IMR-90 (cell line): ENCODE measurements at regions not wholly inside any gene's neighbourhood (a gene's known extent, or its start where the extent isn't known, plus 50 kb on each side); places are given as distances from the start of the nearest gene placed in this dataset.

Source experiments
- ATAC-seq: fragments of 200-7000 bp; cut with Tn5 transposase; 2 replicates; pipeline ENCODE4 v1.9.1; 2020; ENCODE audit warnings: low read depth, mild to moderate bottlenecking, moderate library complexity
- BruUV-seq: library from RNA; stranded (reverse); fragments of 400-500 nt; replicated peaks from 2 replicates; lab custom pipeline; 2021; lab: Mats Ljungman, UMichigan
- CTCF ChIA-PET: fragments of 300-600 bp; formaldehyde crosslinking; extraction: SDS; loops from one replicate; lab custom pipeline; 2021; ENCODE audit warnings: antibody characterized with exemption; lab: Yijun Ruan, JAX
- POLR2A ChIA-PET: fragments of 300-600 bp; sonication (Branson Sonifier 250); formaldehyde crosslinking; loops from one replicate; lab custom pipeline; 2022; ENCODE audit warnings: antibody characterized with exemption; ENCODE audit not compliant: unreplicated experiment; lab: Charles Lee
- DNase-seq: peaks from one replicate; pipeline ENCODE4 v3.0.0; 2013
- H2AFZ ChIP-seq: replicated peaks from 2 replicates; pipeline ENCODE3; 2013; ENCODE audit warnings: low read length, mild to moderate bottlenecking; ENCODE audit not compliant: poor library complexity
- H2AK5ac ChIP-seq: 2 replicates; pipeline ENCODE4 v1.6.1; 2013; ENCODE audit warnings: low read depth, low read length, inconsistent platforms
- H2AK9ac ChIP-seq: replicated peaks from 2 replicates; pipeline ENCODE3; 2013; ENCODE audit warnings: mild to moderate bottlenecking, low read depth, low read length, moderate library complexity; ENCODE audit not compliant: poor library complexity
- H2BK120ac ChIP-seq: 2 replicates; pipeline ENCODE4 v1.6.1; 2013; ENCODE audit warnings: low read depth, low read length, inconsistent platforms
- H2BK15ac ChIP-seq: 3 replicates; pipeline ENCODE4 v1.6.1; 2013; ENCODE audit warnings: low read depth, low read length, inconsistent platforms
- H2BK20ac ChIP-seq: 2 replicates; pipeline ENCODE4 v1.6.1; 2013; ENCODE audit warnings: low read depth, mild to moderate bottlenecking, inconsistent platforms, low read length, moderate library complexity
- H2BK5ac ChIP-seq: 2 replicates; pipeline ENCODE4 v1.6.1; 2013; ENCODE audit warnings: mild to moderate bottlenecking, low read depth, low read length, inconsistent platforms; ENCODE audit not compliant: poor library complexity, severe bottlenecking
- H3K14ac ChIP-seq: replicated peaks from 2 replicates; pipeline ENCODE4 v1.6.1; 2013; ENCODE audit warnings: low read depth, low read length, inconsistent platforms
- H3K18ac ChIP-seq: 2 replicates; pipeline ENCODE4 v1.6.1; 2013; ENCODE audit warnings: low read depth, low read length, control low read depth
- H3K23ac ChIP-seq: 2 replicates; pipeline ENCODE4 v1.6.1; 2013; ENCODE audit warnings: low read depth, low read length, inconsistent platforms
- H3K27ac ChIP-seq: 2 replicates; pipeline ENCODE4 v1.5.1; 2013; ENCODE audit warnings: mild to moderate bottlenecking, control low read depth, low read length; ENCODE audit not compliant: insufficient read depth
- H3K27me3 ChIP-seq: 2 replicates; pipeline ENCODE4 v1.6.1; 2013; ENCODE audit warnings: low read length; ENCODE audit not compliant: control insufficient read depth, insufficient read depth
- H3K36me3 ChIP-seq: 2 replicates; pipeline ENCODE4 v1.6.1; 2013; ENCODE audit warnings: low read length, mixed read lengths; ENCODE audit not compliant: control insufficient read depth, insufficient read depth
- H3K4ac ChIP-seq: 2 replicates; pipeline ENCODE4 v1.6.1; 2013; ENCODE audit warnings: low read depth, low read length, inconsistent platforms
- H3K4me1 ChIP-seq: 2 replicates; pipeline ENCODE4 v1.6.1; 2013; ENCODE audit warnings: low read length, mixed read lengths; ENCODE audit not compliant: control insufficient read depth, insufficient read depth
- H3K4me2 ChIP-seq: 2 replicates; pipeline ENCODE4 v1.6.1; 2013; ENCODE audit warnings: low read depth, mild to moderate bottlenecking, control low read depth, low read length, moderate library complexity
- H3K4me3 ChIP-seq: 2 replicates; pipeline ENCODE4 v1.5.1; 2013; ENCODE audit warnings: low read depth, mild to moderate bottlenecking, control low read depth, low read length, moderate library complexity; ENCODE audit not compliant: insufficient read depth
- H3K56ac ChIP-seq: 2 replicates; pipeline ENCODE4 v1.6.1; 2013; ENCODE audit warnings: low read length, inconsistent platforms; ENCODE audit not compliant: insufficient read depth; ENCODE audit errors: extremely low read depth
- H3K79me1 ChIP-seq, 2 experiments: 2 replicates each; pipeline ENCODE4 v1.6.1; 2013; ENCODE audit warnings: low read length in 2 of 2, inconsistent platforms in 1 of 2, low read depth in 1 of 2
- H3K9ac ChIP-seq: 2 replicates; pipeline ENCODE4 v1.6.1; 2013; ENCODE audit warnings: low read depth, low read length, control low read depth
- H3K9me1 ChIP-seq: 2 replicates; pipeline ENCODE4 v1.6.1; 2013; ENCODE audit warnings: low read length, inconsistent platforms; ENCODE audit not compliant: insufficient read depth
- H3K9me3 ChIP-seq: 2 replicates; pipeline ENCODE4 v1.6.1; 2013; ENCODE audit warnings: low read length; ENCODE audit not compliant: control insufficient read depth, insufficient read depth
- H4K20me1 ChIP-seq: 2 replicates; pipeline ENCODE4 v1.6.1; 2013; ENCODE audit warnings: low read length, inconsistent platforms; ENCODE audit not compliant: insufficient read depth
- H4K5ac ChIP-seq: 2 replicates; pipeline ENCODE4 v1.6.1; 2013; ENCODE audit warnings: mild to moderate bottlenecking, low read depth, low read length, control low read depth
- H4K8ac ChIP-seq, 2 experiments: 2 replicates each; pipeline ENCODE4 v1.6.1; 2013; ENCODE audit warnings: low read depth in 2 of 2, low read length in 2 of 2, control low read depth in 1 of 2, inconsistent platforms in 1 of 2
- H4K91ac ChIP-seq: 2 replicates; pipeline ENCODE4 v1.6.1; 2013; ENCODE audit warnings: low read depth, low read length, inconsistent platforms; ENCODE audit not compliant: insufficient read depth
- BHLHE40 ChIP-seq: fragments of 150-350 bp; IDR thresholded peaks from 2 replicates; pipeline ENCODE4 v1.6.1; 2016; ENCODE audit warnings: mild to moderate bottlenecking, low read depth, low read length
- CEBPB ChIP-seq: IDR thresholded peaks from 2 replicates; pipeline ENCODE4 v1.6.1; 2012; ENCODE audit warnings: low read depth, low read length, improper control_type of control experiment
- CHD1 ChIP-seq: IDR thresholded peaks from 2 replicates; pipeline ENCODE4 v1.6.1; 2012; ENCODE audit warnings: low read depth, low read length, improper control_type of control experiment
- FOS ChIP-seq: fragments of 150-350 bp; IDR thresholded peaks from 2 replicates; pipeline ENCODE4 v1.6.1; 2016; ENCODE audit warnings: low read depth, low read length
- MAFK ChIP-seq: IDR thresholded peaks from 2 replicates; pipeline ENCODE4 v1.6.1; 2012; ENCODE audit warnings: low read depth, low read length, improper control_type of control experiment
- MAZ ChIP-seq: IDR thresholded peaks from 2 replicates; pipeline ENCODE4 v1.6.1; 2012; ENCODE audit warnings: low read depth, mild to moderate bottlenecking, low read length, improper control_type of control experiment, moderate library complexity, borderline replicate concordance
- NFE2L2 ChIP-seq: fragments of 150-350 bp; IDR thresholded peaks from 2 replicates; pipeline ENCODE4 v1.6.1; 2016; ENCODE audit warnings: low read depth, mild to moderate bottlenecking, low read length
- POLR2A ChIP-seq: IDR thresholded peaks from 2 replicates; pipeline ENCODE4 v1.6.1; 2012; ENCODE audit warnings: mild to moderate bottlenecking, low read depth, low read length
- RAD21 ChIP-seq: IDR thresholded peaks from 2 replicates; pipeline ENCODE4 v1.6.1; 2012; ENCODE audit warnings: low read length, improper control_type of control experiment
- RCOR1 ChIP-seq: IDR thresholded peaks from 2 replicates; pipeline ENCODE4 v1.6.1; 2012; ENCODE audit warnings: mild to moderate bottlenecking, low read length, improper control_type of control experiment; ENCODE audit not compliant: insufficient replicate concordance
- RFX5 ChIP-seq: IDR thresholded peaks from 2 replicates; pipeline ENCODE4 v1.8.0; 2012; ENCODE audit warnings: low read depth, mild to moderate bottlenecking, low read length, moderate library complexity
- SMC3 ChIP-seq: fragments of 150-350 bp; IDR thresholded peaks from 2 replicates; pipeline ENCODE4 v1.6.1; 2016; ENCODE audit warnings: low read depth, mild to moderate bottlenecking, antibody characterized with exemption, low read length, moderate library complexity
- WGBS, 2 experiments: methylation state at CpG; one replicate each; pipeline versions ENCODE4 v1.1.5 to v1.1.7; 2013; ENCODE audit warnings: missing lambda C conversion rate in 2 of 2; ENCODE audit not compliant: insufficient read length in 1 of 2; ENCODE audit errors: extremely low coverage in 2 of 2; 5-methylcytosine and 5-hydroxymethylcytosine counted together
- dilution Hi-C: fragments of 300-500 bp; cut with HindIII; formaldehyde crosslinking; loops from one replicate; pipeline ENCODE4 v1.14.3; 2018; ENCODE audit warnings: low sequenced_read_pairs; ENCODE audit not compliant: unreplicated experiment
- in situ Hi-C: fragments of 300-500 bp; cut with MboI; formaldehyde crosslinking; loops from 3 replicates; pipeline ENCODE4 v1.14.3; 2019; ENCODE audit warnings: low sequenced_read_pairs, inconsistent platforms, mixed read lengths
- intact Hi-C: fragments of 100-400 bp; cut with micrococcal nuclease; formaldehyde crosslinking; loops from 2 replicates; pipeline ENCODE4 v1.10.0; 2022
- TF ChIP-seq, protein P1 (sequence below): fragments of 150-350 bp; IDR thresholded peaks from 2 replicates; pipeline ENCODE4 v1.6.1; 2016; ENCODE audit warnings: low read depth, mild to moderate bottlenecking, low read length, moderate library complexity, borderline replicate concordance
- TF ChIP-seq, protein P2 (sequence below): conservative IDR thresholded peaks from 2 replicates; pipeline ENCODE4 v1.5.1; 2012; ENCODE audit warnings: mild to moderate bottlenecking, low read depth, low read length, improper control_type of control experiment
- TF ChIP-seq, protein P3 (sequence below): fragments of 150-350 bp; IDR thresholded peaks from 2 replicates; pipeline ENCODE4 v1.6.1; 2017; ENCODE audit warnings: mild to moderate bottlenecking, antibody characterized with exemption, low read length, low read depth

DNA sequence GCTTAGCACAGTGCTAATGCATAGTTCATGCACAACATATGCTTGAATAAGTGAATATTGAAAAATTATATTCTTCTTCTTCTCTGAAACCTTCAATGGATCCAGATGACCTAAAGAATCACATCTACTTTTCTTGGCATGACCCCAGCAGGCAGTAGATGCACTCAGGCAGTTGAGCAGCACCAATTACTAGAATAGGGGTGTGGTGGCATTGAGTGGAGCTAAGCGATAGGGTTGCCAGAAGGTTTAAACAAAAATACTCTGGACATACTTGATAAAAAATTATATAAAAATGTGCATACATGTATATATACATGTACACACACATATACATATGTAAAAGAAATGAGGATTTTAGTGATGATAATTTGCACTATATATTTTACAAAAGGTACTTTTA, 81.8 kb downstream of the NFKBIZ start:
- dilution Hi-C loops (no loop called here), in situ Hi-C loops (no loop called here), intact Hi-C loops (no loop called here)
- Histone ChIP-seq H3K4me2 (no peak overlapping the region), H2BK20ac (no peak overlapping the region), H4K91ac (no peak overlapping the region), H2AK5ac (no peak overlapping the region; the same call in 1 of the 2 replicates), H3K4ac (0 out of 2 replicates have a peak overlapping the region, but pooled peaks have one; percentile 24), H3K79me1 (no peaks in the 10 kb centered on the region), H2BK15ac (0 out of 3 replicates have a peak overlapping the region, but pooled peaks have one; percentile 14), H2BK120ac (no peak overlapping the region), H2AK9ac (no peak overlapping the region), H3K27me3 (no peaks in the 10 kb centered on the region), H2AFZ (no peak overlapping the region), H3K14ac (no peak overlapping the region), H3K27ac (no peak overlapping the region), H3K23ac (no peak overlapping the region), H3K4me1 (peaks cover 10% of the 10 kb centered on the region), H3K18ac (no peak overlapping the region; the same call in 1 of the 2 replicates), H3K9me1 (peaks cover 7% of the 10 kb centered on the region), H4K8ac (no peak overlapping the region; a peak in 1 of 4 replicates), H3K9ac (no peak overlapping the region), H3K9me3 (no peaks in the 10 kb centered on the region), H2BK5ac (no peak overlapping the region), H4K5ac (no peak overlapping the region), H3K4me3 (no peak overlapping the region), H3K56ac (no peak overlapping the region), H3K36me3 (no peaks in the 10 kb centered on the region), H4K20me1 (no peaks in the 10 kb centered on the region)
- POLR2A ChIA-PET, result no interaction called here
- TF ChIP-seq, protein P1, sequence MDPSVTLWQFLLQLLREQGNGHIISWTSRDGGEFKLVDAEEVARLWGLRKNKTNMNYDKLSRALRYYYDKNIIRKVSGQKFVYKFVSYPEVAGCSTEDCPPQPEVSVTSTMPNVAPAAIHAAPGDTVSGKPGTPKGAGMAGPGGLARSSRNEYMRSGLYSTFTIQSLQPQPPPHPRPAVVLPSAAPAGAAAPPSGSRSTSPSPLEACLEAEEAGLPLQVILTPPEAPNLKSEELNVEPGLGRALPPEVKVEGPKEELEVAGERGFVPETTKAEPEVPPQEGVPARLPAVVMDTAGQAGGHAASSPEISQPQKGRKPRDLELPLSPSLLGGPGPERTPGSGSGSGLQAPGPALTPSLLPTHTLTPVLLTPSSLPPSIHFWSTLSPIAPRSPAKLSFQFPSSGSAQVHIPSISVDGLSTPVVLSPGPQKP, result no peak
- no peak for TF ChIP-seq CHD1
- TF ChIP-seq, protein P2, sequence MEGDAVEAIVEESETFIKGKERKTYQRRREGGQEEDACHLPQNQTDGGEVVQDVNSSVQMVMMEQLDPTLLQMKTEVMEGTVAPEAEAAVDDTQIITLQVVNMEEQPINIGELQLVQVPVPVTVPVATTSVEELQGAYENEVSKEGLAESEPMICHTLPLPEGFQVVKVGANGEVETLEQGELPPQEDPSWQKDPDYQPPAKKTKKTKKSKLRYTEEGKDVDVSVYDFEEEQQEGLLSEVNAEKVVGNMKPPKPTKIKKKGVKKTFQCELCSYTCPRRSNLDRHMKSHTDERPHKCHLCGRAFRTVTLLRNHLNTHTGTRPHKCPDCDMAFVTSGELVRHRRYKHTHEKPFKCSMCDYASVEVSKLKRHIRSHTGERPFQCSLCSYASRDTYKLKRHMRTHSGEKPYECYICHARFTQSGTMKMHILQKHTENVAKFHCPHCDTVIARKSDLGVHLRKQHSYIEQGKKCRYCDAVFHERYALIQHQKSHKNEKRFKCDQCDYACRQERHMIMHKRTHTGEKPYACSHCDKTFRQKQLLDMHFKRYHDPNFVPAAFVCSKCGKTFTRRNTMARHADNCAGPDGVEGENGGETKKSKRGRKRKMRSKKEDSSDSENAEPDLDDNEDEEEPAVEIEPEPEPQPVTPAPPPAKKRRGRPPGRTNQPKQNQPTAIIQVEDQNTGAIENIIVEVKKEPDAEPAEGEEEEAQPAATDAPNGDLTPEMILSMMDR, result no peak
- no peak for TF ChIP-seq POLR2A
- no peak for TF ChIP-seq BHLHE40
- no peak for TF ChIP-seq RFX5
- TF ChIP-seq RCOR1, result no peak
- TF ChIP-seq MAZ, result no peak
- TF ChIP-seq FOS, result no peak
- TF ChIP-seq, protein P3, sequence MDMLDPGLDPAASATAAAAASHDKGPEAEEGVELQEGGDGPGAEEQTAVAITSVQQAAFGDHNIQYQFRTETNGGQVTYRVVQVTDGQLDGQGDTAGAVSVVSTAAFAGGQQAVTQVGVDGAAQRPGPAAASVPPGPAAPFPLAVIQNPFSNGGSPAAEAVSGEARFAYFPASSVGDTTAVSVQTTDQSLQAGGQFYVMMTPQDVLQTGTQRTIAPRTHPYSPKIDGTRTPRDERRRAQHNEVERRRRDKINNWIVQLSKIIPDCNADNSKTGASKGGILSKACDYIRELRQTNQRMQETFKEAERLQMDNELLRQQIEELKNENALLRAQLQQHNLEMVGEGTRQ, result no peak
- no peak for TF ChIP-seq NFE2L2
- TF ChIP-seq SMC3, result no peak
- TF ChIP-seq CEBPB, result no peak
- no peak for TF ChIP-seq RAD21
- no peak for TF ChIP-seq MAFK
- DNase-seq (no peak), ATAC-seq (no peak)
- no TSS peak for BruUV-seq
- CTCF ChIA-PET, result no interaction called here
- no CpG with 5 or more reads among the region's 1 CpG for WGBS, 2 experiments
